ENCODE measurements at regions not wholly inside any gene's neighbourhood (a gene's known extent, or its start where the extent isn't known, plus 50 kb on each side); places are given as distances from the start of the nearest gene placed in this dataset.

DNA sequence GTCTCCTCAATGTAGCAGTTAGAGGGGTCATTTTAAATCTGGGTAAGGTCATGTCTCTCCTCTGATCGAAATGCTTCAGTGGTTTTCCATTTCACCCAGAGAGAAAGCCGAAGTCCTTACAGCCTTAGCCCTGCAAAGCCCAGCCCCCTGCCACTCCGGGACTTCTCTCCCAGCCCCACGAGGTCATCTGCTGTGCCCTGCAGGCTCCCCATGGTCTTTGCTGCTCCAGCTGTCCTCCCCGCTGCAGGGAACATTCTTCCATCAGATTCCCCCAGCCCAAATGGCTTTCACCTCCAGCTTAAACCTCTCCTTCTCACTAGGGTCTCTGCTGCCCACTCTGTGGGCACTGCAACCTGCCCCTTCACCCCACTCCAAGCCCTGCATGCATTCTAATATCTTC is 626.5 kb downstream of the NPHP4 start:
- TF ChIP-seq, protein P1, sequence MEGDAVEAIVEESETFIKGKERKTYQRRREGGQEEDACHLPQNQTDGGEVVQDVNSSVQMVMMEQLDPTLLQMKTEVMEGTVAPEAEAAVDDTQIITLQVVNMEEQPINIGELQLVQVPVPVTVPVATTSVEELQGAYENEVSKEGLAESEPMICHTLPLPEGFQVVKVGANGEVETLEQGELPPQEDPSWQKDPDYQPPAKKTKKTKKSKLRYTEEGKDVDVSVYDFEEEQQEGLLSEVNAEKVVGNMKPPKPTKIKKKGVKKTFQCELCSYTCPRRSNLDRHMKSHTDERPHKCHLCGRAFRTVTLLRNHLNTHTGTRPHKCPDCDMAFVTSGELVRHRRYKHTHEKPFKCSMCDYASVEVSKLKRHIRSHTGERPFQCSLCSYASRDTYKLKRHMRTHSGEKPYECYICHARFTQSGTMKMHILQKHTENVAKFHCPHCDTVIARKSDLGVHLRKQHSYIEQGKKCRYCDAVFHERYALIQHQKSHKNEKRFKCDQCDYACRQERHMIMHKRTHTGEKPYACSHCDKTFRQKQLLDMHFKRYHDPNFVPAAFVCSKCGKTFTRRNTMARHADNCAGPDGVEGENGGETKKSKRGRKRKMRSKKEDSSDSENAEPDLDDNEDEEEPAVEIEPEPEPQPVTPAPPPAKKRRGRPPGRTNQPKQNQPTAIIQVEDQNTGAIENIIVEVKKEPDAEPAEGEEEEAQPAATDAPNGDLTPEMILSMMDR (IDR thresholded peaks at IDR 0.05), result no peak
- no peak for TF ChIP-seq EZH2 (IDR thresholded peaks at IDR 0.05)

Data from neural progenitor cell (in vitro differentiated cells).